Mesothelial cell of epicardium (in vitro differentiated cells): ENCODE measurements at regions not wholly inside any gene's neighbourhood (a gene's known extent, or its start where the extent isn't known, plus 50 kb on each side); places are given as distances from the start of the nearest gene placed in this dataset.

Source experiments
- DNase-seq, 2 experiments: peaks; one replicate each; pipeline ENCODE4 v3.0.0; 2021; ENCODE audit warnings: low spot score in 2 of 2; ENCODE audit not compliant: unreplicated experiment in 2 of 2
- H3K27ac Mint-ChIP-seq: 2 replicates; pipeline ENCODE4 v1.8.0; 2021; ENCODE audit warnings: mixed read lengths
- H3K27me3 Mint-ChIP-seq: 2 replicates; pipeline ENCODE4 v1.8.0; 2021; ENCODE audit warnings: low read depth, mixed read lengths
- H3K36me3 Mint-ChIP-seq: 2 replicates; pipeline ENCODE4 v1.8.0; 2021; ENCODE audit warnings: mixed read lengths
- H3K4me1 Mint-ChIP-seq: 2 replicates; pipeline ENCODE4 v1.8.0; 2021; ENCODE audit warnings: mixed read lengths
- H3K4me3 Mint-ChIP-seq: 2 replicates; pipeline ENCODE4 v1.8.0; 2021; ENCODE audit warnings: mild to moderate bottlenecking, moderate library complexity, mixed read lengths
- H3K9me3 Mint-ChIP-seq: 2 replicates; pipeline ENCODE4 v1.8.0; 2021; ENCODE audit warnings: mixed read lengths
- CTCF ChIP-seq: fragments of 200-600 bp; sonication (generic); IDR thresholded peaks from one replicate; pipeline ENCODE4 v1.5.0; 2021; ENCODE audit warnings: antibody characterized with exemption; ENCODE audit not compliant: unreplicated experiment

- H3K36me3 Mint-ChIP-seq = no peaks in the 10 kb centered on the region
- no peak overlapping the region for H3K27ac Mint-ChIP-seq
- no peaks in the 10 kb centered on the region for H3K4me1 Mint-ChIP-seq
- no peak for TF ChIP-seq CTCF
- DNase-seq = no peak
- H3K9me3 Mint-ChIP-seq = peaks cover 6% of the 10 kb centered on the region
- no peak overlapping the region for H3K4me3 Mint-ChIP-seq
- no peaks in the 10 kb centered on the region for H3K27me3 Mint-ChIP-seq
These were observed 117.4 kb downstream of the MAT2B start for GRCh38 chr5:163622799-163623198.

- no peak for TF ChIP-seq CTCF
- Mint-ChIP-seq H3K36me3 (no peaks in the 10 kb centered on the region), H3K27ac (no peak overlapping the region)
These were observed 118.1 kb downstream of the MAT2B start for GRCh38 chr5:163623524-163623923.

GRCh38 chr5:163623986-163624385 lies 118.6 kb downstream of the MAT2B start:
- TF ChIP-seq CTCF = no peak
- Mint-ChIP-seq H3K4me1 (no peaks in the 10 kb centered on the region), H3K9me3 (peaks cover 7% of the 10 kb centered on the region), H3K4me3 (no peak overlapping the region), H3K27ac (no peak overlapping the region), H3K27me3 (no peaks in the 10 kb centered on the region), H3K36me3 (no peaks in the 10 kb centered on the region)
- no peak for DNase-seq

More at GRCh38 chr5:163623524-163623923, 118.1 kb downstream of the MAT2B start:
- Mint-ChIP-seq H3K27me3 (no peaks in the 10 kb centered on the region), H3K4me1 (no peaks in the 10 kb centered on the region), H3K9me3 (peaks cover 6% of the 10 kb centered on the region), H3K4me3 (no peak overlapping the region)
- DNase-seq = no peak

- TF ChIP-seq CTCF = no peak
- H3K36me3 Mint-ChIP-seq = no peaks in the 10 kb centered on the region
- no peak overlapping the region for H3K4me3 Mint-ChIP-seq
- H3K9me3 Mint-ChIP-seq = peaks cover 8% of the 10 kb centered on the region
- no peak overlapping the region for H3K27ac Mint-ChIP-seq
- DNase-seq = no peak
- no peaks in the 10 kb centered on the region for H3K4me1 Mint-ChIP-seq
- H3K27me3 Mint-ChIP-seq = no peaks in the 10 kb centered on the region
These were observed 119.0 kb downstream of the MAT2B start for GRCh38 chr5:163624431-163624830.

- H3K4me3 Mint-ChIP-seq = no peak overlapping the region
- H3K27ac Mint-ChIP-seq = no peak overlapping the region
- no peaks in the 10 kb centered on the region for H3K36me3 Mint-ChIP-seq
- DNase-seq = no peak
- no peaks in the 10 kb centered on the region for H3K27me3 Mint-ChIP-seq
- no peaks in the 10 kb centered on the region for H3K4me1 Mint-ChIP-seq
- TF ChIP-seq CTCF = no peak
- H3K9me3 Mint-ChIP-seq = peaks cover 8% of the 10 kb centered on the region
These were observed 121.5 kb downstream of the MAT2B start for GRCh38 chr5:163626904-163627434.

GRCh38 chr5:163631856-163632255 lies 126.4 kb downstream of the MAT2B start:
- no peak for DNase-seq
- no peak overlapping the region for H3K4me3 Mint-ChIP-seq
- no peak for TF ChIP-seq CTCF
- peaks cover 5% of the 10 kb centered on the region for H3K27me3 Mint-ChIP-seq
- peaks cover 4% of the 10 kb centered on the region for H3K4me1 Mint-ChIP-seq
- H3K36me3 Mint-ChIP-seq = no peaks in the 10 kb centered on the region
- H3K9me3 Mint-ChIP-seq = peaks cover 8% of the 10 kb centered on the region
- H3K27ac Mint-ChIP-seq = no peak overlapping the region
